CD4-positive, alpha-beta T cell treated with Interleukin-10 for 1 hour (primary cell): ENCODE measurements at regions not wholly inside any gene's neighbourhood (a gene's known extent, or its start where the extent isn't known, plus 50 kb on each side); places are given as distances from the start of the nearest gene placed in this dataset.
"Not testable (repeated sequence)": the region's sequence is repeated elsewhere in the genome, so short reads cannot be mapped to it uniquely, and the experiment has no call there.

Source experiments
- DNase-seq: peaks from one replicate; pipeline ENCODE4 v3.0.0-alpha.2; 2020

- DNase-seq, result no peak
Observed at GRCh38 chr5:89168766-89169165, 285.8 kb upstream of the MEF2C start.

GRCh38 chr5:89164703-89165102 is 281.7 kb upstream of the MEF2C start:
- not testable (repeated sequence) for DNase-seq

GRCh38 chr5:89156226-89156625 is 273.2 kb upstream of the MEF2C start:
- DNase-seq, result no peak

- no peak for DNase-seq
Observed at GRCh38 chr5:89147031-89147430, 264.0 kb upstream of the MEF2C start.

- DNase-seq, result no peak
Observed at GRCh38 chr5:89137148-89137547, 254.2 kb upstream of the MEF2C start.

GRCh38 chr5:89133975-89134374 is 251.0 kb upstream of the MEF2C start:
- DNase-seq, result no peak

- DNase-seq, result no peak
Observed at GRCh38 chr5:89133129-89133528, 250.1 kb upstream of the MEF2C start.

- no peak for DNase-seq
Observed at GRCh38 chr5:89130851-89131250, 247.9 kb upstream of the MEF2C start.

GRCh38 chr5:89129941-89130340 is 247.0 kb upstream of the MEF2C start:
- no peak for DNase-seq

- DNase-seq, result no peak
Observed at GRCh38 chr5:89128906-89129625, 246.1 kb upstream of the MEF2C start.

GRCh38 chr5:89128092-89128491 is 245.1 kb upstream of the MEF2C start:
- DNase-seq, result no peak

GRCh38 chr5:89127191-89127590 is 244.2 kb upstream of the MEF2C start:
- no peak for DNase-seq

GRCh38 chr5:89125372-89125771 is 242.4 kb upstream of the MEF2C start:
- DNase-seq, result no peak

GRCh38 chr5:89123581-89123980 is 240.6 kb upstream of the MEF2C start:
- DNase-seq, result no peak

- peak; percentile 1 for DNase-seq
Observed at GRCh38 chr5:89120719-89121118, 237.7 kb upstream of the MEF2C start.

GRCh38 chr5:89117124-89117644 is 234.2 kb upstream of the MEF2C start:
- DNase-seq, result no peak

- no peak for DNase-seq
Observed at GRCh38 chr5:89110916-89111646, 228.1 kb upstream of the MEF2C start.

GRCh38 chr5:89106480-89106879 is 223.5 kb upstream of the MEF2C start:
- no peak for DNase-seq

GRCh38 chr5:89105836-89106235 is 222.9 kb upstream of the MEF2C start:
- DNase-seq, result no peak

- DNase-seq, result no peak
Observed at GRCh38 chr5:89105171-89105695, 222.2 kb upstream of the MEF2C start.

- DNase-seq, result no peak
Observed at GRCh38 chr5:89098199-89098756, 215.3 kb upstream of the MEF2C start.

- no peak for DNase-seq
Observed at GRCh38 chr5:89097103-89097502, 214.1 kb upstream of the MEF2C start.

GRCh38 chr5:89095341-89095740 is 212.4 kb upstream of the MEF2C start:
- no peak for DNase-seq

GRCh38 chr5:89090037-89090436 is 207.1 kb upstream of the MEF2C start:
- no peak for DNase-seq
